ENCODE measurements at regions not wholly inside any gene's neighbourhood (a gene's known extent, or its start where the extent isn't known, plus 50 kb on each side); places are given as distances from the start of the nearest gene placed in this dataset.
A peak's percentile ranks its signal among the peaks of the same experiment; 100 is the strongest.

DNA sequence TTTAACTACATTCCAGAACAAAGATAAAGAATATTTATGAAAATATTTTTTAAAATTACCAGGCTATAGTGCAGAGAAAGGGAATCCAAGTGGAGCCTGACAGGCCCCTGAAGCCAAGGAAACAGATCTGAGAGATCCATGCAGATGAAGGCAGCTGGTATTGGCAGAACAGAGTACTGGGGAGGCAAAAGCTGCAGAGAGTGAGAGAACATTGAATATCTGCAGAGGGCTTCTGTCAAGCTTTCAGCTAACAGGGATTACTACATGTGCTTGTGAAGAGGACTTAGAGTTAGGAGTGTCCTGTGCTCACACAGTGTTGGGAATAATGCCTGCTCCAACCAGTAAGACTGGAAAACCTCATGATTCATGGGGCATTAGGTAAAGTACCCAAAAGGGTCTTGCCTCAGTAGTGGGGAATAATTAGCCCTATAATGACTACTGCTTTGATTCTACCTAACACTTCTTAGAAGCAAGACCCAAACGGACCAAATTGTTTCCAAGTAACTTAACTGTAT is 657.2 kb downstream of the DHX35 start:
- Histone ChIP-seq H3K4me1 (replicated peaks; ENCODE audit: insufficient read depth) (no peaks in the 10 kb centered on the region), H3K27ac (no peak overlapping the region), H3K4me3 (no peak overlapping the region), H2AFZ (no peak overlapping the region), H3F3A (ENCODE audit: insufficient read depth, low read depth) (no peaks in the 10 kb centered on the region), H3K27me3 (ENCODE audit: insufficient read depth, low read depth) (0 out of 2 replicates have a peak, but pooled peaks cover 4% of the 10 kb centered on the region), H3K79me2 (ENCODE audit: low read depth) (no peaks in the 10 kb centered on the region), H3K4me2 (no peak overlapping the region), H4K20me1 (ENCODE audit: insufficient read depth) (no peaks in the 10 kb centered on the region), H3K36me3 (ENCODE audit: low read depth) (no peaks in the 10 kb centered on the region), H3K9me2 (ENCODE audit: insufficient read depth) (no peaks in the 10 kb centered on the region), H3K9me3 (ENCODE audit: insufficient read depth, low read depth) (no peaks in the 10 kb centered on the region)
- ChIA-PET POLR2A (ENCODE audit: unreplicated experiment) (no interaction called here), CTCF (no interaction called here)
- peak in 1 of 2 experiments; percentile 12 for DNase-seq
- TF ChIP-seq, protein P1, sequence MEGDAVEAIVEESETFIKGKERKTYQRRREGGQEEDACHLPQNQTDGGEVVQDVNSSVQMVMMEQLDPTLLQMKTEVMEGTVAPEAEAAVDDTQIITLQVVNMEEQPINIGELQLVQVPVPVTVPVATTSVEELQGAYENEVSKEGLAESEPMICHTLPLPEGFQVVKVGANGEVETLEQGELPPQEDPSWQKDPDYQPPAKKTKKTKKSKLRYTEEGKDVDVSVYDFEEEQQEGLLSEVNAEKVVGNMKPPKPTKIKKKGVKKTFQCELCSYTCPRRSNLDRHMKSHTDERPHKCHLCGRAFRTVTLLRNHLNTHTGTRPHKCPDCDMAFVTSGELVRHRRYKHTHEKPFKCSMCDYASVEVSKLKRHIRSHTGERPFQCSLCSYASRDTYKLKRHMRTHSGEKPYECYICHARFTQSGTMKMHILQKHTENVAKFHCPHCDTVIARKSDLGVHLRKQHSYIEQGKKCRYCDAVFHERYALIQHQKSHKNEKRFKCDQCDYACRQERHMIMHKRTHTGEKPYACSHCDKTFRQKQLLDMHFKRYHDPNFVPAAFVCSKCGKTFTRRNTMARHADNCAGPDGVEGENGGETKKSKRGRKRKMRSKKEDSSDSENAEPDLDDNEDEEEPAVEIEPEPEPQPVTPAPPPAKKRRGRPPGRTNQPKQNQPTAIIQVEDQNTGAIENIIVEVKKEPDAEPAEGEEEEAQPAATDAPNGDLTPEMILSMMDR (conservative IDR thresholded peaks at IDR 0.05): no peak
- no peak for TF ChIP-seq EZH2 (IDR thresholded peaks at IDR 0.05; ENCODE audit: low read depth)
- intact Hi-C loops (cut with micrococcal nuclease; ENCODE audit: unreplicated experiment): no loop called here
- BruUV-seq (replicated peaks): no TSS peak

DNA sequence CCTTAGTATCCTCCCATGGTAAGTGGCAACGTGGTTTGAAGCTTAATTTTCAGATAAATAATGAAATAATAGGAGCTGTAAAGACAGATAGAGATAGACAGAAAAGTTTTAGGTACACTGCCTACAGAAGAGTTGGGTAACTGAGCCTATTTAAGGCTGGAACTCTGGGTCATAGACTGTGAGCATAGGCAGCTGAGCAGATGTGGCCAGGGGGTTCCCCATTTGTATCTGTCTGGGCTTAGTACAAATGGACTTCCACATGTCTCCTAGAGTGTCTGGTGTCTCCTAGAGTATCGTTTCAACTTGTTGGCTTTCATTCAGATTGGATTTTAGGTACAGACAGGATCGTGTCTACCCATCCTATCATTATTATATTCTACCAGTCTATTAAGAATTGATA is 649.8 kb downstream of the DHX35 start:
- CTCF ChIA-PET: no interaction called here
- Histone ChIP-seq H3K4me1 (replicated peaks; ENCODE audit: insufficient read depth) (no peaks in the 10 kb centered on the region), H3K9me2 (ENCODE audit: insufficient read depth) (no peaks in the 10 kb centered on the region), H4K20me1 (ENCODE audit: insufficient read depth) (no peaks in the 10 kb centered on the region), H3K9me3 (ENCODE audit: insufficient read depth, low read depth) (no peaks in the 10 kb centered on the region), H3K4me3 (no peak overlapping the region), H3K27me3 (ENCODE audit: insufficient read depth, low read depth) (no peaks in the 10 kb centered on the region), H3F3A (ENCODE audit: insufficient read depth, low read depth) (no peaks in the 10 kb centered on the region), H3K4me2 (no peak overlapping the region), H3K36me3 (ENCODE audit: low read depth) (no peaks in the 10 kb centered on the region), H3K79me2 (ENCODE audit: low read depth) (no peaks in the 10 kb centered on the region), H2AFZ (no peak overlapping the region), H3K27ac (no peak overlapping the region)
- DNase-seq: no peak
- BruUV-seq (replicated peaks): no TSS peak
- POLR2A ChIA-PET (ENCODE audit: unreplicated experiment): no interaction called here
- no peak for TF ChIP-seq EZH2 (IDR thresholded peaks at IDR 0.05; ENCODE audit: low read depth)
- TF ChIP-seq, protein P1 (conservative IDR thresholded peaks at IDR 0.05): no peak
- intact Hi-C loops (cut with micrococcal nuclease; ENCODE audit: unreplicated experiment): no loop called here

DNA sequence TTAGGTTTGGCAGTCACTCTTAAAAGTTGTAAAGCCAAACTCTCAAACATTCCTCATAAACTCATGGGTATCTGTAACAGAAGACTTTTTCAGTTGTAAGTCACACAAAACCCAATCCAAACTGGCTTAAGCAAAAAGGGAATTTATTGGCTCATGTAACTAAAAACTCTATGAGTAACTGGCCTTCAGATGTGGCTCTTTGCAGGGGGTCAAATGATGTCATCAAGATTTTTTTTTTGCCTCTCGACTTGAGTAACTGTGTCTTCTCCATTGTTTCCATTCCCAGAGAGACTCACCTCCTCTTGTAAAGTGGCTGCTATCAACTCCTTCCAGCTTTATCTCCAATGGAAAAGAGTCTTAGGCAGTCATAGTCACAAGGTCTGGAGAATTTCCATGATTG is 645.0 kb downstream of the DHX35 start:
- BruUV-seq (replicated peaks): no TSS peak
- Histone ChIP-seq H3F3A (ENCODE audit: insufficient read depth, low read depth) (no peaks in the 10 kb centered on the region), H3K27me3 (ENCODE audit: insufficient read depth, low read depth) (no peaks in the 10 kb centered on the region), H3K4me1 (replicated peaks; ENCODE audit: insufficient read depth) (no peaks in the 10 kb centered on the region), H4K20me1 (ENCODE audit: insufficient read depth) (no peaks in the 10 kb centered on the region), H3K27ac (no peak overlapping the region), H3K36me3 (ENCODE audit: low read depth) (no peaks in the 10 kb centered on the region), H3K4me2 (no peak overlapping the region), H3K9me2 (ENCODE audit: insufficient read depth) (no peaks in the 10 kb centered on the region), H2AFZ (no peak overlapping the region), H3K79me2 (ENCODE audit: low read depth) (no peaks in the 10 kb centered on the region), H3K4me3 (no peak overlapping the region), H3K9me3 (ENCODE audit: insufficient read depth, low read depth) (no peaks in the 10 kb centered on the region)
- intact Hi-C loops (cut with micrococcal nuclease; ENCODE audit: unreplicated experiment): no loop called here
- no peak for DNase-seq
- CTCF ChIA-PET: no interaction called here
- POLR2A ChIA-PET (ENCODE audit: unreplicated experiment): no interaction called here
- TF ChIP-seq, protein P1 (conservative IDR thresholded peaks at IDR 0.05): no peak
- TF ChIP-seq EZH2 (IDR thresholded peaks at IDR 0.05; ENCODE audit: low read depth): no peak
